NCI-H1436 (cell line): ENCODE measurements at regions not wholly inside any gene's neighbourhood (a gene's known extent, or its start where the extent isn't known, plus 50 kb on each side); places are given as distances from the start of the nearest gene placed in this dataset.
"Not testable (repeated sequence)": the region's sequence is repeated elsewhere in the genome, so short reads cannot be mapped to it uniquely, and the experiment has no call there.

Source experiments
- DNase-seq: peaks from one replicate; lab custom pipeline; 2025; lab: John Stamatoyannopoulos, UW

DNA sequence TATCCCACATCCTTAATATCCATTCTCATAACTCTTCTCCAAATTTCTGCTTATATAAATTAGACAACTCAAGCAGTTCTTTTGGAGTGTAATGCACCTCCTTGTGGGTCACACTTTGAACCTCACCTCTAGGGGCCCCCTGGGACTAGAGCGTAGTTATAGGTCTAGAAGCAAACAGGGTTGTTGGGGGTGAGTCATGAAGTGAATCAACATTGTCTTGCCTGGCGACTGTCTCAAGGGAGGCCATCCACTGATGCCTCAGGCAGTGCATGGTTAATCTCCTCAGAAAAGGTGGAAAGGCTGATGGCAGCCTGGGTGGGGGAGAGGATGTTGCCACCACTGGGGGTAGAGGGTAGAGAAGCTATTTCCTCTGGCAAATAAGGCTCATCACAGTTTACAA, 129.1 kb downstream of the TNFRSF21 start:
- peak; percentile 48 for DNase-seq

DNA sequence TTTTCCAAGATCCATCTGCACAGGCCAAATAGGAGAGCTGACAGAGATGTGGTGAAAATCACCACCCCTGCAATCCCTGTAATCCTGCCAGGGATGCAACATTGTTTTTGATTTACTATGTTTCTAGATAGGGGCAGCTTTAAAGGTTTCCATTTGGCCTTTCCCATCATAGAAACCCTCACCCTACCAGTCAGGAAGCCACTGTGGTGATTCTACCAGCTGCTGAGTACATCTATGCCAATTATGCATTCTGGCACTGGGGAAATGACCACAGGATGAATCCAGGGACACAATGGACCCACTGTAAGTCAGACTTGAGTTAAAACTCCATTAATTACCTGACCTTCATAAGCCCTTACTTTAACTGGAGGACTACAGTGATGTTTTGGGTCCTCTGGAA, 130.4 kb downstream of the TNFRSF21 start:
- no peak for DNase-seq

DNA sequence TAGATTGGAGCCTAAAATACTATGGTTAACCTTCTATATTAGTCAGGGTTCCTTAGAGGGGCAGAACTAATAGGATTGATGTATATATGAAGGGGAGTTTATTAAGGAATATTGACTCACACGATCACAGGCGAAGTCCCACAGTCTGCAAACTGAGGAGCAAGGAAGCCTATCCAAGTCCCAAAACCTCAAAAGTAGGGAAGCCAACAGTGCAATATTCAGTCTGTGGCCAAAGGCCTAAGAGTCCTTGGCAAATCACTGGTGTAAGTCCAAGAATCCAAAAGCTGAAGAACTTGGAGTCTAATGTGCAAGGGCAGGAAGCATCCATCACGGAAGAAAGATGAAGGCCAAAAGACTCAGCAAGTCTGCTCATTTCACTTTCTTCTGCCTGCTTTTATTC, 133.5 kb upstream of the ADGRF1 start:
- no peak for DNase-seq

DNA sequence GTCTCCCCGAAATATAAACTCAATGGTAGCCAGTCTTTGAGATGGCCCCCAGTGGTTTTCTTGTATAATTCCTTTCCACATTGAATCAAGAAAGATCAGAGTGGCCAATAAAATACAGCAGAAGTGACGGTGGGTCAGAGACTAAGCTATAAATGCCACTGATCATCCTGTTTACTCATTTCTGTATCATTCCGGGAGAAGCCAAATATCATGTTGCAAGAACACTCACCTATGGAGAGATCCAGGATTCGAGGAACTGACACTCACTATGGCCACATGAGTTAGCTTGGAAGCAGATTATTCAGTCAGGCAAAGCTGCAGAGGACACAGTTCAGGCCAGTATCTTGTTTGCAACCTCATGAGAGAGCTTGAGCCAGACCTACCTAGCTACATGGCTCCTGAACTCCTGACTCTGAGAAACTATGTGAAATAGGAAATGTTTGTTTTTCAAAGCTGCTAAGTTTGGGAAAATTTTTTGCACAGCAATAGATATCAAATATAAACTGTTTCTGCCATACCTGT, 132.4 kb upstream of the ADGRF1 start:
- no peak for DNase-seq

DNA sequence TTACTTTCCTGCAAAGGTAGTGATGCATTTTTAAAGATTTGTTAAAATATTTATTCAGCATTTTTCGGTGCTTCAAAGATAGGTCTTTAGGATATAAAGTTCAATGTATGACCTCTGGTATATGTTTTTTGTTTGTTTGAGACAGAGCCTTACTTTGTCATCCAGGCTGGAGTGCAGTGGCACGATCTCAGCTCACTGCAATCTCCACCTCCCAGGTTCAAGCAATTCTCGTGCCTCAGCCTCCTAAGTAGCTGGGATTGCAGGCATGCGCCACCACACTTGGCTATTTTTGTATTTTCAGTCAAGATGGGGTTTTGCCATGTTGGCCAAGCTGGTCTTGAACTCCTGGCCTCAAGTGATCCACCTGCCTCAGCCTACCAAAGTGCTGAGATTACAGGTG, 131.9 kb upstream of the ADGRF1 start:
- DNase-seq: not testable (repeated sequence)

DNA sequence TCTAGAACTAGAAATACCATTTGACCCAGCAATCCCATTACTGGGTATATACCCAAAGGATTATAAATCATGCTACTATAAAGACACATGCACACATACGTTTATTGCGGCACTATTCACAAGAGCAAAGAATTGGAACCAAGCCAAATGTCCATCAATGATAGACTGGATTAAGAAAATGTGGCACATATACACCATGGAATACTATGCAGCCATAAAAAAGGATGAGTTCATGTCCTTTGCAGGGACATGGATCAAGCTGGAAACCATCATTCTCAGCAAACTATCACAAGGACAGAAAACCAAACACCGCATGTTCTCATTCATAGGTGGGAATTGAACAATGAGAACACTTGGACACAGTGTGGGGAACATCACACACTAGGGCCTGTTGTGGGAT, 131.0 kb upstream of the ADGRF1 start:
- not testable (repeated sequence) for DNase-seq

DNA sequence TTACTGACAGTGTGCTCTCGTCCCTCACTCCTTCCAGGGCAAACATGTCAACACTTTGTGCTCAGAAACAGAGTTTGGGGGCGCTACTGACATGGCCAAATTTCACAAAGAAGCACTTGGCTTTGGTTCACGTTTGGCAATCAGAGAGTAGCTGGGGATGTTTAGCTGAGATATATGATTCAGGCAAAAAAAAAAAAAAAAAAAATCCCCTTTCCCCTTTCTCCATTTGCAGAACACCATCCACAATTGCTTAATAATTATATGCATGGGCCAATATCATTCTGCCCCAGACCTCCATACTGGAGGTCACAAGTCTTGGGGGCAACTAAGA, 128.4 kb upstream of the ADGRF1 start:
- no peak for DNase-seq

DNA sequence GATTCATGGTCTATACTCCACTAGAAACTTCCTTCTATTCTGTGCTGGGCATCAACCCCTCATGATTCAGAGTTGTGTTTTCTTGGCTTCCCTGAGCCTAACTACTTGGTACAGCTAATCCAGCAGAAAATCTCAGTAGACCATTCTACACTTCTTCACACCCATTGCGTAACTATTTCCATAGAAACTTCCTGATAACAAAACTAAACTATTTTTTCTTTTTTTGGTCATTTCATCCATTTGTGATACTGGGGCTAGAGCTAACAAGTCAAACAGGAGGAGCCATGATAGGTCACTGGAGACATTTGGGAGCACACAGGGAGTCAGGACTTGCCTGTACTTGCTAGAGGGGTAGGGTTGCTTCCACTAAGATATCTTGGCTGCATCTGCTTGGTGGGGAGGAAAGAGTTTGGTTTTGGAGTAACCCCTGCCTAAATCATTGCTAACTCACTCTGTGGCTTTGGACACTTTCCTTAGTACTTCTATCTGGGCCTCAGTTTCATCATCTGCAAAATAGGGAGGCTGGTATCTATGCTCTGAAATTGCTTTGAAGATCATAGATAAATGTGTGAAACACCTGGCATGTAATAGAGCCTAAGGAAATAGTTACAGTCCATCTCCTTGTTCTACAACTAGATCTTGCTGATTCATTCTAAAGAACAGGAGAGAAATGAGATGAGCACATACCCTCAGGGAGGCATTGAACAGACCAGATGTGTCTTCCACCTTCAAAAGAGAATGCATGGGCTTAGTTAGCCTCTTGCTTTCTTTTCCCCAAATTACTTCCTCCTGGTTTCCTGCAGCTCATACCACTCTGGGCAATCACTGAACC, 127.9 kb upstream of the ADGRF1 start:
- DNase-seq: no peak

DNA sequence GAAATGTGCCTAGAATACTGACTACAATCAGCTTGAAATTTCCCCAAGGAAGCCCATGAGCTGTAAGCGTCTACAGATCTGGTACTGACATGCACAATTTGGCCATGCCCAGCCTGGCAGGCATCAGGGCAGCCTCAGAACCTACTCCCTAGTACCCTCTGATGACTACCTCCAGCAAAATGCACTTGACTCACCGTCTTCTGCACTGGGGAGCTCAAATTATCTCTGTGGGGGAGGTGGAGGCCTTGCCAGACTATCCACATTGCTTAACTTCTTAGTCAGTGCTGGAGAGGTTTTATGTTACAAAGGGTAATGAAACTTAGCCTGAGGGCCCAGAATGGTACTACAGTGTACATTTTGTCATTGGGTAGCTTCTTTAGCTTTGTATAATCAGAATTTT, 126.0 kb upstream of the ADGRF1 start:
- no peak for DNase-seq

DNA sequence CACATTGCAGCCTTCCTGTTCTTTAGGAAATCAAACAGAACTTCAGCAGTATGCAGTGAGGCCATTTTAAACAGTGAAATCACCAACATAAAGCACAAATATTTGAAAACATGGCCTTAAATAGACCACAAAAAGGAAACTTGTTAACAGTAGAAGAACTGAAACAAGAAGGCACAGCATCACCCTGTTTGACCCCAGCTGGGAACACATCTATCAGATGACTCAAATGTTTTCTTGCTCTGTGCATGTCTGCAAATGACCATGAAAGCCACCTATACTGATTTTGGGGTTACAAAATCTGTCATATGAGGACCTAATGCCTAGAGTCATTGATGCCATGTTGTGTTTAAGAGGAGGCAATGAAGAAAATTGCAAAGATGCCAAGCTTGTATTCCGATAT, 123.8 kb upstream of the ADGRF1 start:
- no peak for DNase-seq

DNA sequence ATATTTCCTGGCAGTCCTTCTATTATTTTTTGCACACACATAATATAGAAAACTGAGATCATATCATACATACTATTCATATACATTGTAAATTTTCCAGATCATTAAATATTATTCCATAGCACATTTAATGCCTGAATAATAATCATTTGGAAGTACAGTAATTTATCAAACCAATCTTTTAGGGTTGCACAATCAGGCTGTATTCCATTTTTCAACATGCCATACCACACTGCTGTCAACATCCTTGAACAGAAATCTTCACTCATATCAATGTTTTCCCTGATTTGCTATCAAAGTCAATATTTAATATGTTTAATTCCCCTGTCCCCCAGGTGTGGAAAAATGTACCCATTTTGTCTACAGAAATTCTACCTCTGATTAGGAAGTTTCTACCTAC, 122.7 kb upstream of the ADGRF1 start:
- no peak for DNase-seq

DNA sequence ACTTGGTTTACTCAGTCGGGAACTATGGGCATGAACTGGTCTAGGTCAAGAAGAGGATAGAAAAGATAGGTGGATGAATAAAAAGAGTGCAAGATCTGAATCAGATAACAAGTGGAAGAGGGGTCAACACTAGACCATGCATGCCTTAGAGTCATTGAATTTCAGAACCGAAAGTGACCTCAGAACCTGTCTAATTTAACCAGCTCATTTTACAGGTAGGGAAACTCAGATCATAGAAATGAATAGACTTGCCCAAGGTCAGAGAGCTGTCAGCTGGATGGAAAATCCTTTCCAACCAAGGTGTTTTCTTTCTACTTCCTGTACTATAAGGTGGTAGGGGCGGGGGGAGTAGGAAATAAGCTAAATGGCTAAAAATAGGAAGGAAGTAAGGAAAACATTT, 121.4 kb upstream of the ADGRF1 start:
- DNase-seq: no peak

DNA sequence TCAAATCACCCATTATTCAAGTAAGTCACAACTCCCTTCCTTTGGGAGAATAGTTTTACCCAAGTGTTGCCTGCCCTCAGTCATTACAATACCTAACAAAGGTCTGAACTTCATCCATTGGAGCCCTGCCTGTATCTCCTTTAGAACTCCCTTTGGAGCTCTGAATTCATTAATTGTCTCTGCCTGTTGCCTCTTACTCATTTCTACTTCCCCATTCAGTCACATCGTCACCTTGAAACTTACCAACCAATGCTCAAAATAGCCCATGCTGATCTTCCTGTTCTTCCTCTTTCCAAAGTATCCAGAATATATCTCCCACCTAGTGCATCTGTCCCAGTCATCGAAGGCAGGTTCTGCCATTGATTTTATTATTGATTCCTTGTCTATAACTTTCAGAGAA, 120.7 kb upstream of the ADGRF1 start:
- no peak for DNase-seq

DNA sequence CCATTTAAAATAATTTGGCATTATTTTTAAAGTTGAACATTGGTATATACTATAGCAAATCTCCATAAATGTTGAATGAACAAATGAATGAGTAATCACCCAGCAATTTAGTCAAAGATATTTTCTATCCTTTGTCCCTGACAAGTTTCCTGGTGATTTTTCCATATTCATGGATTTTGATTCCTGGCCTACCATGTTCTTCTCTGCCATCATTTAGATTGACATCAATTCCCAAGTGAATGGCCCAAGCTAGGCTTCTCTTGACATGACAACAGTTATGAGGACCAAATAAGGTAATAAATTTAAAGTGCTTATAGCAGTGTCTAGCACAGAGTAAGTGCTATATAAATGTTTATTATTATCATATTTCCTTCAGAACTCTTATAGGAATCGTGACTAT, 120.1 kb upstream of the ADGRF1 start:
- DNase-seq: no peak

DNA sequence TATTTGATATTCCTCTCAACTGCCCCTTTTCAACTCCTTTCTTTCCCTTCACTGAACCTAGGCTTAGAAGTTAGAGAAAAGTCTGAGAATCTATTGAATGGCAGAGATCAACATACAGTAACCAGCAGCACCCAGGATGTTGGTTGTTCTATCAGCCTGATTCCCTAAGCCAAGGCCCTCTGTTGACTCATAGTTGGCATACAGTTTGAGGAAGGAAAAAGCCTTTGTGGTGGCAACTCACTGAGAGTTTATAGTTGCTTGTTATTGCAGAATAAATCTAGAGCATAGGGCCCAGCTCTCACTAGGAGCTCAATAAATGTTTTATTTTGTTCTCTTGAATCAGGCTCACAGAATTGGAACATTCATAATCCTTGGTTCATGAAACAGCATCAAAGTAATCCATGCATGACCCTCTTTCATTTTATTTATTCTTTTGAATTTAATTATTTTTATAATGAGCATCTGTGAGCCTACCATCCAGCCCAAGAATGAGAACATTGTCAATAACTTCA, 119.1 kb upstream of the ADGRF1 start:
- DNase-seq: no peak

DNA sequence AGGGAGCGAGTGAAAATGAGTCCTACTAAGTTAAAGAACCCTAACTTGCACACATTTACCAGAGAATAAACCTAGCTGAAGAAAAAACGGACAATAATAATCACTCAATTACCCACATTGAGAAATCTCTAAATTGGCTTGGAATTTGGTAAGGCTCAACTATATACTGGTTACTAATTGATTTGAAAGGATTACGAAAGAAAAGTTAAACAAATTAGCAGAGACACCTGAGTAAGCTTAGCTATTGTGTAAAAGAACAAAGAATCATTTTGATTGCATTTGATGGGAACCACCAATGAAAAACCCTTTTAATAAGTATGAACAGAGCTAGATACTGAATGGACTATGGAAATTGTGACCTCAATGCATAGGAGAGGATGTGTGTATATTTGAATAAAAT, 118.6 kb upstream of the ADGRF1 start:
- no peak for DNase-seq

DNA sequence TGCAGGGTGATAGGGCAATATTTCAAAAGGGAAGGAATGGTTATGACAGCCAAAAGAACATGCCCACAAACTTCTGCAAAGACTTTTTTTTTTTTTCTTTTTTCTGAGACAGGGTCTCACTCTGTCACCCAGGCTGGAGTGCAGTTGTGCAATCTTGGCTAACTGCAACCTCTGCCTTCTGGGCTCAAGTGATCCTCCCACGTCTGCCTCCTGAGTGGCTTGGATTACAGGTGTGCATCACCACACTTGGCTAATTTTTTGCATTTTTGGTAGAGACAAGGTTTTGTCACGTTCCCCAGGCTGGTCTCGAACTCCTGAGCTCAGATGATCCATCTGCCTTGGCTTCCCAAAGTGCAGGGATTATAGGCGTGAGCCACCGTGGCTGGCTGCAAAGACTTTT, 117.6 kb upstream of the ADGRF1 start:
- DNase-seq: no peak

DNA sequence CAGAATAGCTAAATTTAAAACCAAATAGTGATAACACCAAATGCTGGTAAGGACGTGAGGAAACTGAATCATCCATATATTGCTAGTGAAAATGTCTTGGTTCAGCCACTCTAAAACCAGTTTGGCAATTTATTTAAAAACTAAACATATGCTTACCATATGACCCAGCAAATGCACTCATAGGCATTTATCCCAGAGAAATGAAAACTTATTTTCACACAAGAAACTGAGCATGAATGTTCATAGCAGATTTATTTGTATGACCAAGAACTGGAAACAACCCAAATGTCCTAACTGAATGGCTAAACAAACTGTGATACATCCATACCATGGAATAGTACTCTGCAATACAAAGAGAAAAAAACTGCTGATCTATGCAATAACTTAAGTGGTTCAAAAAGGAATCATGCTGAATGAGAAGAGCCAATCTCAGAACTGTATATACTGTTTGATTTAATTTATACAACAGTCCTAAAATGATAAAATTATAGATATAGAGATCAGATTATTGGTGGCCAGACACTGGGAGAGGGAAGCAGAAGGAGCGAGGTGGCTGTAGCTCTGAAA, 115.6 kb upstream of the ADGRF1 start:
- DNase-seq: no peak

DNA sequence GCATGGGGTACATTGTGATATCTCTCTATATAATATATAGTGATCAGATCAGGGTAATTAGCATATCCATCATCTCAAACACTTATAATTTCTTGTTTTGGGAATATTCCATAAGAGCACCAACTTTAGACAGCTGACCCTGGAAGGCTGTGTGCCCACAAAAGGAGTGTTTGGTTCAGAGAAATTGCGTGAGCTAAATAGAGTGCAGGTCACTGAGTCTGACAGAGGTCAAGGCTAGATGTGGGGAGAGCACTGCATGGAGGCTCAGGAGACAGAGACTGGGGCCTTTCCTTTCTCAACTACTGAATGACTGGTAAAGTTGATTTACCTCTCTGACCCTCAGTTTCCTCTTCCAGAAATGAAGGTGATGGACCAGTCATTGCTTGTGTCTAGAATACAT, 114.9 kb upstream of the ADGRF1 start:
- DNase-seq: no peak

DNA sequence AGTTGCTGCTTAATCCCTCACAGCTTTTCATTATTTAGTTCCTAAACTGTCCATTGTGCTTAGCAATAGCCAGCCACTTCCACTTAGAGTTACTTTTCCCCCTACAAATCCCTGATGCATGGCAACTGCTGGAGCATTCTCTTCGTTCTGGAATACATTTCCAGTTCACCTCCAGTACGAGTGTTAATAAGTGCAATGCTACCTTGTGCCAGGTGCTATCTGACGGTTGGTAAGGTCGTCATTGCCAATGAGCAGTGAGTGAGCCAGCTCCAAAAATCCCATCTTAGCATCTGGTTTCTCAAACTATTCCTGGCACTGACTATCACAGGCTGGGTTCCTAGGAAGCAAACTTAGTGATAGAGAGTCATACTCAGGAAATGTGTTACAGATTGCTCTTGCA, 114.1 kb upstream of the ADGRF1 start:
- DNase-seq: no peak

DNA sequence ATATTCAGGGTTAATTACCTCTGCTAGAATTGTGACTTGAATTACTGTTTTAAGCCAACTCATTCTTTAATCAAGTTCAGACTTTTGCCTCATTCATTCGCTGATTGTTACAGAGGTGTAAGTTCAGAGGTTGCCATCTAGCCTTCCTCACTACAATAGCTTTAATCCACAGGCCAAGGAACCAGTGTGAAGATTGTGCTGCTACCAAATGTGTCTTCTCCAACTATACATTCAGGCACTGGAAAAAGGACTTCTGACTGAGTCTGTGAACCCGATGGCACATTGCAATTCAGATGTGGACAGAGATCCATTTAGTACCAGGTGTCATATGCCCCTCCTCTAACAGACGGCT, 111.2 kb upstream of the ADGRF1 start:
- no peak for DNase-seq

DNA sequence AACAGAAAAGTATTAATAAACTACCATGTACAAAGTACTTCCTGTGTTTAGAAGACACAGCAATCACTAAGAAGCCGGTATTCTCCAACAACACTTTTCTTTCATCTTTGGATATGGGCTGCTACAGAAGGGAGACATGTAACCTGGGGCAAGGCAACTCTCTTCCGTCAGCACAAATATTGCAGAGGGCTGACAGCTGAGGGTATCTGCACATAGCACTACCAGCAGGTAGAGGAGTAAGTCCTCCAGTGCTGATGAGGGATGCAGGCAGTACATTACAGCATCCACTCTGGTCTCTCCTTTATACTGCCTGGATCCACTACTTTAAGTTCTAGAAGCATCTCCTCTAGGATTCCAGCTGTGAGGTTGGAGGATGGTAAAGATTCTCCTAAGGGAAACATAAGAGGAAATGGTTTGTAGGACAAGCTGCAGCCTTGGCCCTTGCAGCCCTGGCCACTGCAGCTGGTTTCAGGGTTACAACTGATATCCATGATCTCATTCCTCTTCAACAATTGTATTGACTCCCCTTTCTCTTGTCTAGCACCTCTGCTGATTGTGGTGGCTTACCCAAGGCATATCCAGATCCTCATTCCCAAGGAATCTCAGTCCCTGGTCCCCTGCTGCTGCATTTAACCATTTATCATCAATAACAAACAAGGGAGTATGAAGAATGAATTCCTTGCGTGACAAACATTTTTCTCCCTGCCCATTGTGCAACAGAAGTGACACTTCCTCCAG, 110.7 kb upstream of the ADGRF1 start:
- DNase-seq: no peak

DNA sequence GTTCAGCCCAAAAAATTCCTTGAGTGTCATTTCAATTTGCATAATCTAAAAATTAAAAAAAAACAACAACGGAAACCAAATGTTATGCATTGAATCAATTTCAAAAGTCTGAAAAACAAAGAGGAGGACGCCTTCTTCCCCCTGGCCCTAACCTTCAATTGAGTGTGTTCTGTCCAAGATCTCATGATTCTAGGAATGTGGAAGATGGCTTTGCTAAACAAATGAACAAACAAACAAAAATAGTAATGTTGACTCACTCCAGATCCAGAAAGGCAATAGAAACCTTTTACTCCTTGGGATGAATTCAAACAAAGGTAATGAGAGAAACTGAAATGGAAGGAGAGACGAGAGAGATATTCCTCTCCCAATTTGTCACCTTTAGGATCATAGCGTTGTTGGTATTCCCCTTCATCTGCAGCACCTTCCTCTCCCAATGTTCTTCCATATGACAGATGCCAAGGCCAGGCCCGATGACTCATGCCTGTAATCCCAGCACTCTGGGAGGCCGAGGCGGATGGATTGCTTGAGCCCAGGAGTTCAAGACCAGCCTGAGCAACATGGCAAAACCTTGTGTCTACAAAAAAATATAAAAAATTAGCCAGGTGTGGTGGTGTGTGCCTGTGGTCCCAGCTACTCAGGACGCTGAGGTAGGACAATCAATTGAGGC, 109.2 kb upstream of the ADGRF1 start:
- no peak for DNase-seq
